GM12878 (cell line): ENCODE measurements at regions not wholly inside any gene's neighbourhood (a gene's known extent, or its start where the extent isn't known, plus 50 kb on each side); places are given as distances from the start of the nearest gene placed in this dataset.

Source experiments
- ATAC-seq: fragments of 200-7000 bp; cut with Tn5 transposase; 3 replicates; pipeline ENCODE4 v1.9.1; 2020; ENCODE audit warnings: mild to moderate bottlenecking, moderate library complexity
- BruUV-seq: library from RNA; stranded (reverse); fragments of 400-500 nt; replicated peaks from 2 replicates; lab custom pipeline; 2021; lab: Mats Ljungman, UMichigan
- CTCF ChIA-PET: fragments of 300-600 bp; sonication (Branson Sonifier 250); formaldehyde crosslinking; extraction: SDS; loops from one replicate; lab custom pipeline; 2021; ENCODE audit warnings: inconsistent platforms; lab: Yijun Ruan, JAX
- POLR2A ChIA-PET: fragments of 350-600 bp; formaldehyde crosslinking; extraction: SDS; loops from one replicate; lab custom pipeline; 2021; ENCODE audit warnings: inconsistent platforms; lab: Charles Lee
- RAD21 ChIA-PET: fragments of 300-600 bp; sonication (Branson Sonifier 250); formaldehyde crosslinking; loops from one replicate; lab custom pipeline; 2023; ENCODE audit warnings: antibody characterized with exemption; ENCODE audit not compliant: unreplicated experiment; lab: Charles Lee
- SMC1A ChIA-PET: fragments of 300-600 bp; sonication (Branson Sonifier 250); formaldehyde crosslinking; loops from one replicate; lab custom pipeline; 2023; ENCODE audit not compliant: unreplicated experiment, uncharacterized antibody; lab: Charles Lee
- DNase-seq: peaks from one replicate; pipeline ENCODE4 v3.0.0-alpha.2; 2011; ENCODE audit warnings: low read depth, low spot score
- FAIRE-seq: peaks from 3 replicates; lab custom pipeline; 2011; peaks lifted over from hg19 to GRCh38; lab: Jason Lieb, UNC
- H2AFZ ChIP-seq: 2 replicates; pipeline ENCODE4 v1.6.0; 2011; ENCODE audit warnings: low read depth, low read length, control low read depth; ENCODE audit not compliant: control insufficient read depth
- H3K27ac ChIP-seq: 2 replicates; pipeline ENCODE4 v1.5.1; 2011; ENCODE audit warnings: control low read depth; ENCODE audit not compliant: control insufficient read depth, insufficient read depth
- H3K27me3 ChIP-seq, 2 experiments: replicated peaks in 1 of 2; 2 replicates each; pipeline versions ENCODE4 v1.6.0 to v1.6.1; 2011; ENCODE audit warnings: low read length in 1 of 2; ENCODE audit not compliant: control insufficient read depth in 2 of 2, insufficient read depth in 2 of 2
- H3K36me3 ChIP-seq, 2 experiments: 2 replicates each; pipeline ENCODE4 v1.5.1; 2011; ENCODE audit warnings: low read length in 1 of 2; ENCODE audit not compliant: control insufficient read depth in 2 of 2, insufficient read depth in 2 of 2
- H3K4me1 ChIP-seq: 2 replicates; pipeline ENCODE4 v1.6.1; 2011; ENCODE audit warnings: mild to moderate bottlenecking, low read length, moderate library complexity, mixed read lengths; ENCODE audit not compliant: control insufficient read depth, insufficient read depth
- H3K4me2 ChIP-seq: 2 replicates; pipeline ENCODE4 v1.6.0; 2011; ENCODE audit warnings: control low read depth; ENCODE audit not compliant: control insufficient read depth, insufficient read depth
- H3K4me3 ChIP-seq: fragments of 200-600 bp; sonication (generic); 2 replicates; pipeline ENCODE4 v1.5.1; 2016
- H3K79me2 ChIP-seq: 2 replicates; pipeline ENCODE4 v1.6.0; 2011; ENCODE audit warnings: low read length; ENCODE audit not compliant: control insufficient read depth, insufficient read depth
- H3K9ac ChIP-seq: 2 replicates; pipeline ENCODE4 v1.8.0; 2011; ENCODE audit warnings: low read length, control low read depth, mixed read lengths; ENCODE audit not compliant: control insufficient read depth, insufficient read depth
- H3K9me3 ChIP-seq: replicated peaks from 3 replicates; pipeline ENCODE4 v1.5.1; 2011; ENCODE audit warnings: mild to moderate bottlenecking, low read length; ENCODE audit not compliant: control insufficient read depth, insufficient read depth
- H4K20me1 ChIP-seq: 2 replicates; pipeline ENCODE4 v1.6.0; 2011; ENCODE audit not compliant: control insufficient read depth, insufficient read depth
- BACH1 ChIP-seq: fragments of 450-650 bp; IDR thresholded peaks from 2 replicates; pipeline ENCODE4 v1.6.1; 2017; ENCODE audit warnings: mild to moderate bottlenecking, borderline replicate concordance
- HDGF ChIP-seq: fragments of 450-650 bp; IDR thresholded peaks from 2 replicates; pipeline ENCODE4 v1.6.1; 2016; ENCODE audit warnings: antibody characterized with exemption
- MYB ChIP-seq: fragments of 150-350 bp; IDR thresholded peaks from 2 replicates; pipeline ENCODE4 v1.6.1; 2014; ENCODE audit warnings: mild to moderate bottlenecking, low read depth, low read length, borderline replicate concordance
- NFIC ChIP-seq: IDR thresholded peaks from 2 replicates; pipeline ENCODE4 v1.6.1; 2012; ENCODE audit warnings: low read depth, mild to moderate bottlenecking, inconsistent platforms, low read length, moderate library complexity
- PAX8 ChIP-seq: fragments of 450-650 bp; IDR thresholded peaks from 2 replicates; pipeline ENCODE4 v1.6.1; 2017; ENCODE audit warnings: mild to moderate bottlenecking, moderate library complexity
- POU2F2 ChIP-seq: IDR thresholded peaks from 3 replicates; pipeline ENCODE4 v1.6.1; 2011; ENCODE audit warnings: low read depth, mild to moderate bottlenecking, low read length, borderline replicate concordance
- SIN3A ChIP-seq: IDR thresholded peaks from 2 replicates; pipeline ENCODE4 v1.6.1; 2012; ENCODE audit warnings: low read depth, low read length, improper control_type of control experiment
- SPI1 ChIP-seq: IDR thresholded peaks from 2 replicates; pipeline ENCODE4 v1.6.1; 2011; ENCODE audit warnings: low read depth, mild to moderate bottlenecking, low read length, moderate library complexity, borderline replicate concordance; ENCODE audit not compliant: insufficient read depth
- TCF7 ChIP-seq: IDR thresholded peaks from 2 replicates; pipeline ENCODE4 v1.6.1; 2014; ENCODE audit warnings: antibody characterized with exemption, borderline replicate concordance
- ZNF217 ChIP-seq: fragments of 450-650 bp; IDR thresholded peaks from 2 replicates; pipeline ENCODE4 v1.6.1; 2017; ENCODE audit warnings: antibody characterized with exemption, mild to moderate bottlenecking
- WGBS: methylation state at CpG from one replicate; pipeline ENCODE4 v1.1.6; 2016; ENCODE audit warnings: low lambda C conversion rate; ENCODE audit not compliant: insufficient replicate concordance, insufficient coverage; ENCODE audit errors: missing lambda C conversion rate; 5-methylcytosine and 5-hydroxymethylcytosine counted together
- in situ Hi-C: fragments of 300-500 bp; cut with MboI; formaldehyde crosslinking; loops from 9 replicates; pipeline ENCODE4 v1.14.3; 2018; ENCODE audit warnings: mixed read lengths
- intact Hi-C: fragments of 100-400 bp; cut with micrococcal nuclease; formaldehyde crosslinking; loops from one replicate; pipeline ENCODE4 v1.14.2; 2022; ENCODE audit not compliant: unreplicated experiment

GRCh38 chr12:93205361-93205760 is 172.4 kb upstream of the NUDT4 start (continued):
- TF ChIP-seq SPI1 = no peak

- H3K79me2 ChIP-seq = no peaks in the 10 kb centered on the region
- SMC1A ChIA-PET = interaction anchor here (1.5 to 1.7 kb wide), 2 partner anchors 36 to 69 kb away, joined by 3 to 4 read pairs; no protein-coding TSS in a partner anchor
- no peaks in the 10 kb centered on the region for H3K4me1 ChIP-seq
- no peak overlapping the region for H3K9ac ChIP-seq
- intact Hi-C loops (no loop called here), in situ Hi-C loops (no loop called here)
- WGBS = 0% methylated on average over 1 of the region's 1 CpG
- H3K27ac ChIP-seq = no peak overlapping the region
- no peaks in the 10 kb centered on the region for H3K36me3 ChIP-seq
- H3K9me3 ChIP-seq = no peaks in the 10 kb centered on the region
- POLR2A ChIA-PET = no interaction called here
- DNase-seq (no peak), FAIRE-seq (no peak), ATAC-seq (no peak)
- no peak for TF ChIP-seq POU2F2
- TF ChIP-seq HDGF = no peak
- no peak for TF ChIP-seq TCF7
- no peaks in the 10 kb centered on the region for H3K27me3 ChIP-seq
- RAD21 ChIA-PET = no interaction called here
- no peak overlapping the region for H3K4me2 ChIP-seq
- CTCF ChIA-PET = no interaction called here
- BruUV-seq = no TSS peak
- no peak overlapping the region for H2AFZ ChIP-seq
- no peak overlapping the region for H3K4me3 ChIP-seq
- no peaks in the 10 kb centered on the region for H4K20me1 ChIP-seq
Observed at GRCh38 chr12:93208011-93208410, 169.7 kb upstream of the NUDT4 start.

DNA sequence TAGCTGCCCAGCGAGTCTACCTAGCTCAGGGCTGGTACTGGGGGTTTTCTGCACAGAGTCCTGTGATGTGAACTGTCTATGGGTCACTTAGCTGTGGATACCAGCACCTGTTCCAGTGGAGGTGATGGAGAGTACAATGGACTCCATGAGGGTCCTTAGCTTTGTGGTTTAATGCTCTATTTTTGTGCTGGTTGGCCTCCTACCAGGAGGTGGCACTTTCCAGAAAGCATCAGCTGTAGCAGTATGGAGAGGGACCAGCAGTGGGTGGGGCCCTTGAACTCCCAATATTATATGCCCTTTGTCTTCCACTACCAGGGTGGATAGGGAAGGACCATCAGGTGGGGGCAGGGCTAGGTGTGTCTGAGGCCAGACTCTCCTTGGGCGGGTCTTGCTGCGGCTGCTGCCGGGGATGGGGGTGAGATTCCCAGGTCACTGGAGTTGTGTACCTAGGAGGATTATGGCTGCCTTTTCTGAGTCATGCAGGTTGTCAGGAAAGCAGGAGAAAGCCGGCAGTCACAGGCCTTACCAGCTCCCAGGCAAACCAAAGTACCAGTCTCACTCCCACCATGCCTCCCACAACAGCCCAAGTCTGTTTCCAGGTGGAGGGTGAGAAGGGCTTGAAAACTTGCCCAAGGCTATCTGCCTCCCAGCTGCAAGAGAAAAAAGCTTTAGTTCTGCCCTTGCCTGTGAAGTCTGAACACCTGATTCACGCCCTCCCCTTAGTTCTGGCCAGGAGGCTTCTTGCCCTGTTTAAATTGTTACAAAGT is 163.0 kb upstream of the NUDT4 start:
- CTCF ChIA-PET = interaction anchor here (1.8 kb wide), 1 partner anchor 27 kb away, joined by 5 read pairs; no protein-coding TSS in a partner anchor
- no TSS peak for BruUV-seq
- WGBS = 80% methylated on average over 6 of the region's 6 CpGs
- TF ChIP-seq BACH1 = no peak
- TF ChIP-seq ZNF217 = no peak
- TF ChIP-seq NFIC = no peak
- TF ChIP-seq MYB = no peak
- TF ChIP-seq SIN3A = no peak
- no peak for TF ChIP-seq PAX8

More for the DNA sequence above, 163.0 kb upstream of the NUDT4 start:
- FAIRE-seq (no peak), ATAC-seq (no peak), DNase-seq (no peak)
- RAD21 ChIA-PET = interaction anchor here (1.9 kb wide), 1 partner anchor 31 kb away, joined by 5 read pairs; no protein-coding TSS in a partner anchor
- intact Hi-C loops = no loop called here
- Histone ChIP-seq H3K9ac (no peak overlapping the region), H3K9me3 (peaks cover 2% of the 10 kb centered on the region; the same call in 2 of the 3 replicates), H3K4me1 (0 out of 2 replicates have a peak, but pooled peaks cover 3% of the 10 kb centered on the region), H3K4me3 (no peak overlapping the region), H3K27me3 (no peaks in the 10 kb centered on the region), H3K36me3 (no peaks in the 10 kb centered on the region), H3K79me2 (no peaks in the 10 kb centered on the region), H4K20me1 (no peaks in the 10 kb centered on the region), H3K4me2 (no peak overlapping the region), H3K27ac (no peak overlapping the region), H2AFZ (no peak overlapping the region)
- in situ Hi-C loops = no loop called here
- POLR2A ChIA-PET = no interaction called here
- SMC1A ChIA-PET = interaction anchor here (0.9 to 2.8 kb wide), 5 partner anchors 27 to 155 kb away, joined by 3 to 18 read pairs (median 4); no protein-coding TSS in a partner anchor
